Endodermal cell (in vitro differentiated cells): ENCODE measurements at regions not wholly inside any gene's neighbourhood (a gene's known extent, or its start where the extent isn't known, plus 50 kb on each side); places are given as distances from the start of the nearest gene placed in this dataset.

Experiments
- DNase-seq: peaks from one replicate; pipeline ENCODE4 v3.0.0-alpha.2; 2017
- H3K27ac ChIP-seq: 2 replicates; pipeline ENCODE4 v1.5.1; 2013; ENCODE audit warnings: mild to moderate bottlenecking, low read depth, low read length, moderate library complexity
- H3K27me3 ChIP-seq: 2 replicates; pipeline ENCODE4 v1.6.1; 2013; ENCODE audit warnings: mild to moderate bottlenecking, low read length, moderate library complexity; ENCODE audit not compliant: insufficient read depth, control insufficient read depth, poor library complexity, severe bottlenecking
- H3K36me3 ChIP-seq: 2 replicates; pipeline ENCODE4 v1.7.0; 2013; ENCODE audit warnings: mild to moderate bottlenecking, low read length, moderate library complexity; ENCODE audit not compliant: control insufficient read depth, insufficient read depth
- H3K4me1 ChIP-seq: one replicate; pipeline ENCODE4 v1.7.0; 2013; ENCODE audit warnings: low read length; ENCODE audit not compliant: control insufficient read depth, insufficient read depth
- H3K4me3 ChIP-seq: 2 replicates; pipeline ENCODE4 v1.5.1; 2013; ENCODE audit warnings: mild to moderate bottlenecking, low read length, moderate library complexity
- H3K9ac ChIP-seq: 2 replicates; pipeline ENCODE4 v1.6.1; 2013; ENCODE audit warnings: mild to moderate bottlenecking, low read length, moderate library complexity; ENCODE audit not compliant: poor library complexity, severe bottlenecking; ENCODE audit errors: extremely low read depth
- H3K9me3 ChIP-seq: 2 replicates; pipeline ENCODE4 v1.6.1; 2013; ENCODE audit warnings: mild to moderate bottlenecking, low read length, moderate library complexity; ENCODE audit not compliant: control insufficient read depth
- H3K27ac Mint-ChIP-seq: 2 replicates; pipeline ENCODE4 v1.8.0; 2020; ENCODE audit warnings: mixed read lengths
- H3K27me3 Mint-ChIP-seq: 2 replicates; pipeline ENCODE4 v1.8.0; 2021; ENCODE audit warnings: mild to moderate bottlenecking, mixed read lengths; ENCODE audit not compliant: insufficient read depth
- H3K36me3 Mint-ChIP-seq: 2 replicates; pipeline ENCODE4 v1.8.0; 2020; ENCODE audit warnings: low read depth, mixed read lengths
- H3K4me1 Mint-ChIP-seq: 2 replicates; pipeline ENCODE4 v1.8.0; 2020; ENCODE audit warnings: mixed read lengths
- H3K4me3 Mint-ChIP-seq: 2 replicates; pipeline ENCODE4 v1.8.0; 2020; ENCODE audit warnings: mild to moderate bottlenecking, moderate library complexity, mixed read lengths
- H3K9me3 Mint-ChIP-seq: 2 replicates; pipeline ENCODE4 v1.8.0; 2020; ENCODE audit warnings: mild to moderate bottlenecking, mixed read lengths
- WGBS, 2 experiments: methylation state at CpG; one replicate each; pipeline versions ENCODE4 v1.1.5 to v1.1.7; 2013; ENCODE audit warnings: missing lambda C conversion rate in 2 of 2, mixed read lengths in 1 of 2; ENCODE audit not compliant: insufficient coverage in 1 of 2, insufficient read length in 1 of 2; 5-methylcytosine and 5-hydroxymethylcytosine counted together
- TF ChIP-seq, protein P1 (sequence below): fragments of 200-600 bp; sonication (generic); conservative IDR thresholded peaks from 2 replicates; pipeline ENCODE4 v1.5.0; 2021; ENCODE audit warnings: antibody characterized with exemption, mild to moderate bottlenecking

DNA sequence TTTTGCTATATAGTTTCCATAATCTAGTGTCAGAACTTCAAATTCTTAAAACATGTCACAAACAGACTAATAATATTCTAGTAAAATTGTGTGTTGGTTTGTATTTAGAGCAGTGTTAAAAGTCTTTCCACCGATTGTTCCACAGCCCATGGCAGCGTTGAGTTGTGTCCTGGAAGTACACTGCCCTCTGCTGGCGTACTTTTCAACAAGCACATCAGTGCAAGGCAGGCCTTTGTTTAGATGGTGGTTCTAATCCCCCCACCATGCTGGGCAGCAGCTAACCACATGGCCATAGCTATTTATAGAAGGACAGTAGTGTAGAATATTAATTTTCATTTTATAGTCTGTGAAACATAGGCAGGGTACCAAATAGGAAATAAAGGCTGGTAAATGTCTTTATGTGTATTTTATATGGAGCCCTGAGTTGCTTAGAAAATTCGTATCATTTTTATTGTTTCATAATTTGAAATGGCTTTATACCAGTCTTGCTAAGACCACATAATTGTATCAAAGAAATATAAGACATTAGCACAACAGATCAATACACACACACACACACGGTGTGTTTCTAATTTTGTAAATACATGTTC is 235.4 kb downstream of the SEC23A start:
- Mint-ChIP-seq H3K27me3 (peaks cover 6% of the 10 kb centered on the region), H3K27ac (no peak overlapping the region), H3K4me1 (peaks cover 28% of the 10 kb centered on the region), H3K4me3 (no peak overlapping the region), H3K36me3 (peaks cover 2% of the 10 kb centered on the region), H3K9me3 (peaks cover 24% of the 10 kb centered on the region)
- TF ChIP-seq, protein P1, sequence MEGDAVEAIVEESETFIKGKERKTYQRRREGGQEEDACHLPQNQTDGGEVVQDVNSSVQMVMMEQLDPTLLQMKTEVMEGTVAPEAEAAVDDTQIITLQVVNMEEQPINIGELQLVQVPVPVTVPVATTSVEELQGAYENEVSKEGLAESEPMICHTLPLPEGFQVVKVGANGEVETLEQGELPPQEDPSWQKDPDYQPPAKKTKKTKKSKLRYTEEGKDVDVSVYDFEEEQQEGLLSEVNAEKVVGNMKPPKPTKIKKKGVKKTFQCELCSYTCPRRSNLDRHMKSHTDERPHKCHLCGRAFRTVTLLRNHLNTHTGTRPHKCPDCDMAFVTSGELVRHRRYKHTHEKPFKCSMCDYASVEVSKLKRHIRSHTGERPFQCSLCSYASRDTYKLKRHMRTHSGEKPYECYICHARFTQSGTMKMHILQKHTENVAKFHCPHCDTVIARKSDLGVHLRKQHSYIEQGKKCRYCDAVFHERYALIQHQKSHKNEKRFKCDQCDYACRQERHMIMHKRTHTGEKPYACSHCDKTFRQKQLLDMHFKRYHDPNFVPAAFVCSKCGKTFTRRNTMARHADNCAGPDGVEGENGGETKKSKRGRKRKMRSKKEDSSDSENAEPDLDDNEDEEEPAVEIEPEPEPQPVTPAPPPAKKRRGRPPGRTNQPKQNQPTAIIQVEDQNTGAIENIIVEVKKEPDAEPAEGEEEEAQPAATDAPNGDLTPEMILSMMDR, result peak; percentile 96
- peaks cover 7% of the 10 kb centered on the region for H3K4me1 ChIP-seq
- H3K9ac ChIP-seq, result no peak overlapping the region
- H3K36me3 ChIP-seq, result no peaks in the 10 kb centered on the region
- H3K4me3 ChIP-seq, result no peak overlapping the region
- DNase-seq, result peak; percentile 91
- WGBS, 2 experiments, result 0 to 8% methylated on average over 1 to 3 of the region's 5 CpGs
- peaks cover 22% of the 10 kb centered on the region for H3K9me3 ChIP-seq
- H3K27me3 ChIP-seq, result no peaks in the 10 kb centered on the region
- H3K27ac ChIP-seq, result no peak overlapping the region

DNA sequence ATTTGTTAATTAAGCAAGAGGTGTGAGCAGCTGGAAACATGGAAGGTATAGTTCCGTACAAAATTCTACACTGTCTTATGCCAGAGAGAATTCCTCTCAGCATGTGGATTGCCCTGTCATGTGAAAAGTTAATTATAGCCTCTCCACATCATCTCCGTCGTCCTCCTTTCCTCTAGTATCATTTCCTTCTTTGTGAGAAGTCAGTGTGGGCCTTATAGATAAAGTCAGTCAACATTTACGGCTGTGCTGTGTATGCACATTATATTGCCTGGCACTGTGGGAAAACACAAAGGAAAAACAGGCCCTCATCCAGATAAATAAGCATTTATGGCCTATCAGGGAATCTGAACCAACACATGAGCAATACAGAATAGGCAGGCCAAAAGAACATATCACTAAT is 236.6 kb downstream of the SEC23A start:
- no peak overlapping the region for H3K9ac ChIP-seq
- no peaks in the 10 kb centered on the region for H3K36me3 ChIP-seq
- H3K27me3 ChIP-seq, result no peaks in the 10 kb centered on the region
- no peak overlapping the region for H3K4me3 ChIP-seq
- TF ChIP-seq, protein P1, result no peak
- H3K27ac ChIP-seq, result no peak overlapping the region
- H3K27ac Mint-ChIP-seq, result no peak overlapping the region
- no peak for DNase-seq
- H3K9me3 ChIP-seq, result peaks cover 25% of the 10 kb centered on the region
- H3K4me1 ChIP-seq, result peaks cover 7% of the 10 kb centered on the region
- peaks cover 25% of the 10 kb centered on the region for H3K9me3 Mint-ChIP-seq
- peaks cover 3% of the 10 kb centered on the region for H3K27me3 Mint-ChIP-seq
- 89 to 100% methylated on average over 3 to 4 of the region's 4 CpGs for WGBS, 2 experiments
- no peak overlapping the region for H3K4me3 Mint-ChIP-seq
- peaks cover 2% of the 10 kb centered on the region for H3K36me3 Mint-ChIP-seq
- peaks cover 31% of the 10 kb centered on the region for H3K4me1 Mint-ChIP-seq

DNA sequence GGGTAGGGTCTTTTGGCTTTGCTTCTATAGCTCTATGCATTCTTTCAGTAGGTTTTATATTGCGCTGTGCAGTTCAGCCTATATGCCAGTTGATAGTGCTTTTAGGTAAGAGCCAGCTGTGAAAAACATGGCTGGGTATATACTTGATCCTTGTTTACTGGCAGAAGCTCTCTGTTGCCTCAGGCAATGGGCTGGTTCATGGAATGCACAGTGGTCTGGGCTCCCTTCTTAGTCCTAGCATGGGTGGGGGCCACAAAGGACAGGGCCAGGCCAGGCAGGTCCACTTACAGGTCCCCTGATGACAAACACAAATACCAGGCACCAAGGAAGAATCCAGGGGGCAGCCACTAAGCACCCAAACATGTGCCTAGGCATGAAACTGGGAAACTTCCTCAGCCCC is 240.7 kb downstream of the SEC23A start:
- no peak overlapping the region for H3K27ac Mint-ChIP-seq
- Histone ChIP-seq H3K4me3 (peak overlapping the region; percentile 32), H3K27ac (no peak overlapping the region), H3K9me3 (peaks cover 31% of the 10 kb centered on the region), H3K9ac (no peak overlapping the region), H3K4me1 (no peaks in the 10 kb centered on the region), H3K27me3 (no peaks in the 10 kb centered on the region), H3K36me3 (no peaks in the 10 kb centered on the region)
- H3K9me3 Mint-ChIP-seq, result peaks cover 25% of the 10 kb centered on the region
- TF ChIP-seq, protein P1, result no peak
- no peaks in the 10 kb centered on the region for H3K27me3 Mint-ChIP-seq
- peaks cover 2% of the 10 kb centered on the region for H3K36me3 Mint-ChIP-seq
- WGBS, 2 experiments, result 90 to 100% methylated on average over 1 of the region's 1 CpG
- no peak overlapping the region for H3K4me3 Mint-ChIP-seq
- DNase-seq, result no peak
- H3K4me1 Mint-ChIP-seq, result peaks cover 13% of the 10 kb centered on the region
